Epidermal melanocyte (primary cell): ENCODE measurements at regions not wholly inside any gene's neighbourhood (a gene's known extent, or its start where the extent isn't known, plus 50 kb on each side); places are given as distances from the start of the nearest gene placed in this dataset.
"Not testable (repeated sequence)": the region's sequence is repeated elsewhere in the genome, so short reads cannot be mapped to it uniquely, and the experiment has no call there.

Source experiments
- DNase-seq: peaks from one replicate; pipeline ENCODE4 v3.0.0; 2011; ENCODE audit warnings: low spot score; ENCODE audit not compliant: insufficient read length

GRCh38 chr15:91356083-91356482 lies 256.0 kb downstream of the SV2B start:
- DNase-seq = no peak

- DNase-seq = no peak
Measured at GRCh38 chr15:91357011-91357410, 257.0 kb downstream of the SV2B start.

DNA sequence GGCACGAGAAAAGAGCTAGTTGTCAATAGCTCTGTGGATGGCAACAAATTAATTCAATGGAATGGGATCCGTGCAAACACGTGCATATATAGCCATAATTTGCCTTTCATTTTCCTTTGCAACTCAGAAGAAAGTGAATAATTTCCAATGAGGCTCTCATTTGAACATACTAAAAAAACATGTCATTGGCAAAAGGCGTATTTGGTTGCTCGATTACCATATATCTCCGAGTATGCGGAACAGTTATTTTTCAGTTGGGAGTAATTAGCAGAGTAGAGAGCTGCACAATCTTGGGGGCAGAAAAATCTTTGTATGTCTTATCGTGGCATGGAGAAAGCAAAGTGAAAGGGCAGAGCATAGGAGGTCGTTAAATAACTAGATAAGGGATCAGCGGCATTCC lies 257.4 kb downstream of the SV2B start:
- no peak for DNase-seq

DNA sequence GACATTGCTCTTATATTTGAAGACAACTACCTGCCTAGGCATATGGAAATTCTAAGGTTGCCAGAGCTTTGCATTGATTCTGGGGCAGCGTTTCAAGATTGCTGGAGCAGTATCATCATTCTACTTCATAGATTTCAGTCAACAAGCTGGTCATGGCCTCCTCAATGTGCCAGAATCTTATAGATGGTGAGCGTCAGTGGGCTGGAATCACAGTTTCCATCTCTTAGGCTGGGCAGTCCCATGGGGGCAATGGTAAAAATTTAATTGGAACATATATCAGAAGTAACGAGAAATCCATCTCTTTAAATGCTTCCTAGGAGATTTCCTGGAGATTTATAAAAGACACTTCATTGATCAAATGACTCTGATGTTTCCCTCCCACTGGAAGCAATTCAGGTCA lies 258.3 kb downstream of the SV2B start:
- no peak for DNase-seq

- DNase-seq = not testable (repeated sequence)
Measured at GRCh38 chr15:91361696-91362095, 261.6 kb downstream of the SV2B start.

DNA sequence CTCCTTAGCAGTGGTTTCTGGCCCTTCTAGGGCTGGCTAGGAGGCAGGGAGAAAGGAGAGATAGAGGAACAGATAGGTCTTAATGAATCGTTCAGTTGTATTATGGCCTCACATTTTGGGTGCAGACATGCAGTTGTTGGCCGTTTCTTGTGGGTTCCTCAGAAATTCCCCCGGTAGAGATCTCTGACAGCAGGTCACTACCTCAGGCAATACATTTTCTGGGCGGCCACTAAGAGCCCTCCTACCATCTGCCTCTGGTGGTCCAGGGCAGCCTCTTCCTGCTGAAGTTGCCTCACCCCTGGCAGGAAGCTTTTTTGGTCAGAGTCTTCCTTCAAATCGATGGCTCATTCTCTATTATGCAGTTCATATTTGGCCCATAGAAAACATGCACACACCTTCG lies 266.1 kb downstream of the SV2B start:
- no peak for DNase-seq

- no peak for DNase-seq
Measured at GRCh38 chr15:91368611-91369010, 268.6 kb downstream of the SV2B start.

DNA sequence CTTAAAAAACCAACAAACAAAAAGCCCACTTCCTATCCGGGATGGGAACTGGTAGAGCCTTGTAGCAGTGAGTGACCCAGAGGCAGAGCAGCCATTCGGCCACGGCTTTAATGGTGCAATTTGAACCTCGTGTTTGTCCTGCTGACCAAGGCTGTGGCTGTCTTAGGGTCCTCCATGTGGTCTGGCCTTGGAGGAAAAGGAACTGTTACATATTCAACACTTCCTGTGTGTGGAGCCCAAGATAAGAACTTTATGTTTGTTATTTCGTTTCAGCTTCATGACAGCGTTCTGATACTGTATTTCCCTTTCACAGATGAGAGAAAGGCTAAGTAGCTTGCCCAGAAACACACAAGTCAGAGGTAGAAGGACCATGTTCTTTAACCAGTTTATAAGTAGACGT lies 269.8 kb downstream of the SV2B start:
- DNase-seq = no peak

GRCh38 chr15:91371345-91371744 lies 271.3 kb downstream of the SV2B start:
- DNase-seq = not testable (repeated sequence)

DNA sequence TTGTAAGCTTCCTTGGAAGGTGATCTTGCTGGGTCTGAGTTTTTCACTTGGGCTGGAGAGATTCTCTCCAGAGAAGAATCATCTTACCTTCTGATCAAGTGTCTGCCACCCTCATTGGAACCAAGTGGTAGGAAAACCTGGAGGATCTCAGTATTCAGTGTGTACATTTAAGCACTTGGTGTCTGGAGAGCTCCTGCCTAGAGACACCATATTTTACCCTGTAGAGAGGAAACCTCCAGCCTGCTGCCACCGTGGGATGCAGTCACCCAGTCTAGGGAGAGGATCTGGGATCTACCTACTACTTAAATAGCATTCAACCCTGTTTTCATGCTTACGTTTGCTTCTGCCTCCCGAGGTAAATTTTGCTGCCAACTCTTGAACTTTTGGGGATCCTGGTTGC lies 274.3 kb downstream of the SV2B start:
- no peak for DNase-seq

GRCh38 chr15:91376038-91376437 lies 276.0 kb downstream of the SV2B start:
- no peak for DNase-seq

DNA sequence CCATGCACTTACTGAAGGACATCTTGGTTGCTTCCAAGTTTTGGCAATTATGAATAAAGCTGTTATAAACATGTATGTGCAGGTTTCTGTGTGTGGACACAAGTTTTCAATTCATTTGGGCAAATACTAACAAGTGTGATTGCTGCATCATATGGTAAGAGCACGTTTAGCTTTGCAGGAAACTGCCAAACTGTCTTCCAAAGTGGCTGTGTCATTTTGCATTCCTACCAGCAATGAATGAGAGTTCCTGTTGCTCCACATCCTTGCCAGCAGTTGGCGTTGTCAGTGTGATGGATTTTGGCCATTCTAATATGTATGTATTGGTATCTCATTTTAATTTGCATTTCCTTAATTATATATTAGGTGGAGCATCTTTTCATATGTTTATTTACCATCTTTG lies 280.1 kb downstream of the SV2B start:
- DNase-seq = no peak

DNA sequence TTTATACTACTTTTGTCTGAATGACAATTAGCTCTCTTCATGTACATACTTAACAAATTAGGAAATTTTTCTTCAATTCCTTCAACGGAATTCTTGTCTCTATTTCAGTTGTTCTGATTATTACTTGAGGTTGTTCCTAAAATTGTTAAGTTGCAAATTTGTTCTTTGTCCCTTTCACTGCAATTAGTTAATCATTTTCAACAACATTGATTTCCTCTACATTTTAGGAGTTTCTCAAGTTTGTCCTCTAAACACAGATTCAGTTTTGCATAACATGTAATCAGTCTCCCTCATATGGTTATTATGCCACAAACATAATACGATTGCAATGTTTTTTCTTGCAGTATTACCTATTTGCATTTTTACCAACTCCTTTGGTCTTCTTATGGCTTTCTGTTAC lies 283.5 kb downstream of the SV2B start:
- no peak for DNase-seq

DNA sequence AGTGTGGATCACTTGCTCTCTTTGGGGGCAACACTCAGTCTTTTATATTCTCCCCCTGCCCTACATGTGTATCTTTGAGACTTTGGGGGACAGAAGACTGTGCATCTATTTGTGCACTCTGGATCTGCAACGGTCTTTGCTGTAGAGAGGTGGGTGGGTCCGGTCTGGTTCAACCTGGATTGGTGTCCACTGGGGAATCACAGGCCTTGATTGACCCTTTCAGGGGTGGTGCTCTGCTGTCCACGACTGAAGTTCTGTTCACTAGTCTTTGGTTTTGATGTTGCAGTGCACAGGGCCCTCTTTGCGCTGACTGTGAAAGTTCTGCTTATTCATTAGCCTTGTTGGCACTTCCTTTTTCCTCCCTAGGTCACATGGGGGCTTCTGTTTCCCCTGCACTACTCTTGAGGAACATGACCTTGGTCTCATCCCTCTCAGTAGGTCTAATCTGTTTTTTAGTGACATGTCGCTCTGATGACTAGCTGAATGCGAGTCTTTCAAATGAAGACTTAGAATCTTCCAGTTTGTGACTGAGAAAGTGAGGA lies 284.2 kb downstream of the SV2B start:
- DNase-seq = no peak

GRCh38 chr15:91385311-91385710 lies 285.3 kb downstream of the SV2B start:
- no peak for DNase-seq

GRCh38 chr15:91393186-91393585 lies 293.1 kb downstream of the SV2B start:
- no peak for DNase-seq

GRCh38 chr15:91400481-91400880 lies 300.4 kb downstream of the SV2B start:
- no peak for DNase-seq

DNA sequence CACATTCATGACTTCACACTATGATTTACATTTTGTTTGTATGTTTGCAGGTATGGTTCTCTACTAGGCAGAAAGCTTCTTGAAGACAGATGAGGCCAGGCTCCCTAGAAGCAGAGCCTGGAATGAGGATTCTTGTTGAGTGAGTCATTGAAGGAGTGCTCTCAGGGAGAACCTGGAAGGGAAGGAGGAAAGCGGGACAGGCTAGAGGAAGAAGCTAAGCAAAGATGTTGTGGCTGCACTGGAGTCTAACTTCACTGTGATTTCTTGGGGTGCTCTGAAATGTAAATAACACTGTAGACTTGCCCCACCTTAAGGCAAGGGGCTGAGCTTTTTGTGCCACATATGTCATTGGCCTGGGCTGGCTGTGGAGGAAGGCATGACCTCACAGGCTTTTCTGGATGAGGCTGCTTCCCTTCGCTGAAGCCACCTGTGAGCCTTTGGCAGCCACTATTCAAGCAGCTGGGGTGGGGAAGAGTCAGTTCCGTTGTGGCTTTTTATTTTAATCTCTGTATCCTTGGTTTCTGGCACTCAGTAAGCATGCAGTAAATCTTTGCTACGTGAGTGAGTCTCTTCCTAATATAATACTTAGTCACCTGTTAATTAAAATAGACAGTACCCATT lies 307.3 kb downstream of the SV2B start:
- no peak for DNase-seq

DNA sequence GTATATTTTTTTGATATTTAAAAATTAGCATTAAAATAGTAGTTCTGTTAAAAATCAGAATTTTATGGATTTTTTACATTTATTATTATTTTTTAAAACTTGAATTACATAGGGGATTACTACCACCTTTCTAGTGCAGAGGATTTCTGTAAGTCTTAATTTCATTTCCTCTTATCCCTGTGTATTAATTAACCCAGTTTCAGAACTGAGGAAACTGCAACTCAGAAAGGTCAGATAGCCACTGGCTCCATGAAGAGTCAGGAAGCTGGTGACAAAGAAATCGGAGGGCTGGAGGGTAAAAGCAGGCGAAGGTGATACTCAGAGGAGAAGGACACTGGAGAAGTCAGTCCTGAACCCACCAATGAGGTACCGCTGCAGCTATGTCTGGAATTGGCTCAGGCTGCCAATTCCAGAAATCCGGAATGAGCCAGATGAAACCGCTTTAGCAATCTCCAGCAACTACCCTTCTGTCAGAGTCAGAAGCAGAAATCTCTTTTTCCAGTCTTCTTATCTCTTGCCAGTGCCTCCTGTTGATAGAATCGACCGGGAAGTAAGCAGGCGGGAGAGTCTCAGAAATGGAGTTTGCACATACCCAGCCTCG lies 308.5 kb downstream of the SV2B start:
- no peak for DNase-seq

DNA sequence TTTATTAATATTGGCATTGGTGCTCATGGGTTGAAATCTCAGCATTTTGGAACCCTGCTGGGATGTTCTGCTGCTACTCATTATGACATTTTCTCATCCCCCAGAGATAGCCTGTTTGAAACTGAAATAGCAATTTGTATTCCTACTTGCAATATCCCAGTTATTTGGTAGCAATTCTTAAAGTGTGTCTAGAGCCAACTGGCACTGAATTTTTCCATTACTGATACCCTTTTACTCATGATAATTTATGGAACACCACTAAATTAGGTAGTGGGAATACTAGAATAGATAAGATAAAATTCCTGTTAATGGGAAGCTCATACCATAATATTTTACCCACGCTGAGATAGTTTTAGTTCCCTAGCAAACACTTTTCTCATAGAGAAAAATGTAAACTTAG lies 309.3 kb downstream of the SV2B start:
- no peak for DNase-seq

DNA sequence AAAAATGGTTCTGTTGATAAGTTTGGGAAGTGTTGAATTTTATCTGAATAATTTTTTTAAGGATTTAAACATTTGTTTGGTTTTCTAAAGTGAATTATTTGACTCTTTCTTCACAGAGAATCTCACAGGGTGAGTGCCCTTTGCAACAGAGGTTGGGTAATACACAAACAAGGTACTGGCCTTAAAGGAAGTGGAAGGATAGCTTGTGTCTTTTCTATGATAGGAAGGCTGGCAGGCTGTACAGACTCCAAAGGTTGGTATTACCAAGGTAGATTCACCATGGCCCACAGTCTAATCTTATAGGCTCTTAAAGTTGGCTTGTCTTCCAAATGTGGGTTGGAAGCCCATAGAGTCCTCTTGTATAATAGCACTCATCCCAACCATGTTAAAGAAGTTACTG lies 311.5 kb downstream of the SV2B start:
- no peak for DNase-seq

GRCh38 chr15:91412138-91412928 lies 312.3 kb downstream of the SV2B start:
- DNase-seq = no peak

- no peak for DNase-seq
Measured at GRCh38 chr15:91413142-91413541, 313.1 kb downstream of the SV2B start.
